22Rv1 (cell line): ENCODE measurements at regions not wholly inside any gene's neighbourhood (a gene's known extent, or its start where the extent isn't known, plus 50 kb on each side); places are given as distances from the start of the nearest gene placed in this dataset.

Experiments
- H3K27ac ChIP-seq: fragments of 450-650 bp; 2 replicates; pipeline ENCODE4 v1.5.1; 2017
- ZFX ChIP-seq: fragments of 450-650 bp; IDR thresholded peaks from 2 replicates; pipeline ENCODE4 v1.6.1; 2017; ENCODE audit warnings: antibody characterized with exemption, borderline replicate concordance
- TF ChIP-seq, protein P1 (sequence below): fragments of 450-650 bp; IDR thresholded peaks from 2 replicates; pipeline ENCODE4 v1.5.1; 2017; ENCODE audit warnings: mild to moderate bottlenecking

DNA sequence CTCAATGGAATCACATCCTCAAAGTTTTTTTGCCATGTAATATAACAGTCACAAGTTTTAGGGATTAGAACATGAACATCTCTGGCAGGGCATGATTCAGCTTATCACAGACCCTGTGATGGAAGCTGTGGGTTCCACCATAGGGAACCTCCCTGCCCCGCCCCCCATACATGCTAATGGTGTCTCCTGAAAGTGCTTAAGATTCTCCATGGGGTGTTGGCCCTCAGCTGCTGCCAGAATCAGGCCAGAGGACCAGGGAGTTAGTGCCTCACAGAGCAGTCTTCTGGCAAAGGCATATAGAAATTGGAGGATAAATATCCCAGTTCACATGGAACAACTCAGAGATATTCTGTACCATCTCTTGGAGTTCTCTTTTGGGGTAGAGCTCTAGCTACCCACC, 119.4 kb downstream of the RAB11FIP2 start:
- no peak overlapping the region for H3K27ac ChIP-seq
- no peak for TF ChIP-seq ZFX
- TF ChIP-seq, protein P1, sequence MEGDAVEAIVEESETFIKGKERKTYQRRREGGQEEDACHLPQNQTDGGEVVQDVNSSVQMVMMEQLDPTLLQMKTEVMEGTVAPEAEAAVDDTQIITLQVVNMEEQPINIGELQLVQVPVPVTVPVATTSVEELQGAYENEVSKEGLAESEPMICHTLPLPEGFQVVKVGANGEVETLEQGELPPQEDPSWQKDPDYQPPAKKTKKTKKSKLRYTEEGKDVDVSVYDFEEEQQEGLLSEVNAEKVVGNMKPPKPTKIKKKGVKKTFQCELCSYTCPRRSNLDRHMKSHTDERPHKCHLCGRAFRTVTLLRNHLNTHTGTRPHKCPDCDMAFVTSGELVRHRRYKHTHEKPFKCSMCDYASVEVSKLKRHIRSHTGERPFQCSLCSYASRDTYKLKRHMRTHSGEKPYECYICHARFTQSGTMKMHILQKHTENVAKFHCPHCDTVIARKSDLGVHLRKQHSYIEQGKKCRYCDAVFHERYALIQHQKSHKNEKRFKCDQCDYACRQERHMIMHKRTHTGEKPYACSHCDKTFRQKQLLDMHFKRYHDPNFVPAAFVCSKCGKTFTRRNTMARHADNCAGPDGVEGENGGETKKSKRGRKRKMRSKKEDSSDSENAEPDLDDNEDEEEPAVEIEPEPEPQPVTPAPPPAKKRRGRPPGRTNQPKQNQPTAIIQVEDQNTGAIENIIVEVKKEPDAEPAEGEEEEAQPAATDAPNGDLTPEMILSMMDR, result no peak

DNA sequence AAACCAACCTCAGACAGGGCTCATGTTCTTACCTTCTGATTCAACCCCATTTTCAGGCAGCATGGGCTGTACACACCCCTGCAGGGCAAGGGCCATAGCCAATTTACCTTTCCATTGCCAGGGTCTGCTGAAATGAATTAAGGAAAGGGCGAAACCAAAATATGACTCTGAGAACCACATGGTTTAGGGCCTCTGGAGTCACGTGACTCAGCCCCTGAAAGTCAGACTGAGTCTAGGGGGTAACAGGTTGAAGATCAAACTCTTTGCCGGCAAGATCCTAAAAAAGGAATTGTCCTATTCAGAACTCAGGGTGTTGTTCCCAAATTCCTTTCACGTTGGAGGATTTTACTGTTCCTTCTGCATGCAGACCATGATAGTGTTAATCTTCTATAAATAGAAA, 118.9 kb downstream of the RAB11FIP2 start:
- TF ChIP-seq, protein P1, result no peak
- no peak for TF ChIP-seq ZFX
- H3K27ac ChIP-seq, result no peak overlapping the region

GRCh38 chr10:117928281-117928680, 118.5 kb downstream of the RAB11FIP2 start:
- no peak for TF ChIP-seq ZFX
- TF ChIP-seq, protein P1, result no peak
- H3K27ac ChIP-seq, result no peak overlapping the region

DNA sequence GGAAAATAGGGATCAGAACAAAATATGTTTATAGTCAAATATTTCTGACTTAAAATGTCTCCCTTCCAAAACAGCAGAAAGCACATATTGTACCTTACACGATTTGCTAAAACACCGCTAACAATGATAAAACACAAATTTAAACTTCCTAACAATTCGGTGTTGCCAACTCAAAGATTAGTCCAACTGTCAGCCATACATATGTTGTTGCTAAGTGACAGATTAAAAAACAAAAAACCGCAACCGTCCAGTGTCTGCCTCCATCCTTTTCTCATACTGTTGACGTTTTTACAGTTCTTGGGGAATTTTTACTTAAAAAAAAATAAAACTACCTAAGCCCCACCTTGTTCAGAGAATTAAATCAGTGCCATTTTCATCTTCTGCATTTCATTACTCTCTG, 118.0 kb downstream of the RAB11FIP2 start:
- TF ChIP-seq ZFX, result no peak
- TF ChIP-seq, protein P1, result no peak
- no peak overlapping the region for H3K27ac ChIP-seq

- TF ChIP-seq, protein P1, result no peak
- TF ChIP-seq ZFX, result no peak
- no peak overlapping the region for H3K27ac ChIP-seq
These were observed 117.2 kb downstream of the RAB11FIP2 start for GRCh38 chr10:117929327-117930067.

GRCh38 chr10:117931078-117931477, 115.7 kb downstream of the RAB11FIP2 start:
- no peak overlapping the region for H3K27ac ChIP-seq
- TF ChIP-seq, protein P1, result no peak
- TF ChIP-seq ZFX, result no peak

DNA sequence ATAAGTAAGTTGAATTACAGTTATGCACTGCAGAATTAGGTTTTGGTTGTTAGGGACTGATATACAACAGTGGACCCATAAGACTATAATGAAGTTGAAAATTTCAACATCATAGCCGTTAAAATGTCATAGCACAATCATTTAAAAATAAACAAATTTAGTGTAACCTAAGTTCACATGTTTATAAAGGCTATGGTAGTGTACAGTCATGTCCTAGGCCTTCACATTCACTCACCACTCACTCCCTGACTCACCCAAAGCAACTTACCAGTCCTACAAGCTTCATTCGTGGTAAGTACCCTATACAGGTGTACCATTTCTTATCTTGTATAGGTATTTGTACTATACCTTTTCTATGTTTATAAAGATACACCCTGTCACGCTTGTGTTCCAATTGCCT, 113.7 kb downstream of the RAB11FIP2 start:
- no peak overlapping the region for H3K27ac ChIP-seq
- TF ChIP-seq ZFX, result no peak
- TF ChIP-seq, protein P1, result no peak
